ENCODE measurements at regions not wholly inside any gene's neighbourhood (a gene's known extent, or its start where the extent isn't known, plus 50 kb on each side); places are given as distances from the start of the nearest gene placed in this dataset.
"Not testable (repeated sequence)": the region's sequence is repeated elsewhere in the genome, so short reads cannot be mapped to it uniquely, and the experiment has no call there.

- TF ChIP-seq, protein P1, sequence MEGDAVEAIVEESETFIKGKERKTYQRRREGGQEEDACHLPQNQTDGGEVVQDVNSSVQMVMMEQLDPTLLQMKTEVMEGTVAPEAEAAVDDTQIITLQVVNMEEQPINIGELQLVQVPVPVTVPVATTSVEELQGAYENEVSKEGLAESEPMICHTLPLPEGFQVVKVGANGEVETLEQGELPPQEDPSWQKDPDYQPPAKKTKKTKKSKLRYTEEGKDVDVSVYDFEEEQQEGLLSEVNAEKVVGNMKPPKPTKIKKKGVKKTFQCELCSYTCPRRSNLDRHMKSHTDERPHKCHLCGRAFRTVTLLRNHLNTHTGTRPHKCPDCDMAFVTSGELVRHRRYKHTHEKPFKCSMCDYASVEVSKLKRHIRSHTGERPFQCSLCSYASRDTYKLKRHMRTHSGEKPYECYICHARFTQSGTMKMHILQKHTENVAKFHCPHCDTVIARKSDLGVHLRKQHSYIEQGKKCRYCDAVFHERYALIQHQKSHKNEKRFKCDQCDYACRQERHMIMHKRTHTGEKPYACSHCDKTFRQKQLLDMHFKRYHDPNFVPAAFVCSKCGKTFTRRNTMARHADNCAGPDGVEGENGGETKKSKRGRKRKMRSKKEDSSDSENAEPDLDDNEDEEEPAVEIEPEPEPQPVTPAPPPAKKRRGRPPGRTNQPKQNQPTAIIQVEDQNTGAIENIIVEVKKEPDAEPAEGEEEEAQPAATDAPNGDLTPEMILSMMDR (IDR thresholded peaks at IDR 0.05 in 4 of 5, conservative IDR thresholded peaks at IDR 0.05 in 1 of 5) = not testable (repeated sequence)
- TF ChIP-seq POLR2A (IDR thresholded peaks at IDR 0.05) = not testable (repeated sequence)
Measured at GRCh38 chr2:51894584-51894983, 862.7 kb upstream of the NRXN1 start.

Measured in gastrocnemius medialis (tissue), 4 donors.